DMS79 (cell line): ENCODE measurements at regions not wholly inside any gene's neighbourhood (a gene's known extent, or its start where the extent isn't known, plus 50 kb on each side); places are given as distances from the start of the nearest gene placed in this dataset.
A peak's percentile ranks its signal among the peaks of the same experiment; 100 is the strongest.

Source experiments
- DNase-seq: peaks from one replicate; lab custom pipeline; 2025; lab: John Stamatoyannopoulos, UW

DNA sequence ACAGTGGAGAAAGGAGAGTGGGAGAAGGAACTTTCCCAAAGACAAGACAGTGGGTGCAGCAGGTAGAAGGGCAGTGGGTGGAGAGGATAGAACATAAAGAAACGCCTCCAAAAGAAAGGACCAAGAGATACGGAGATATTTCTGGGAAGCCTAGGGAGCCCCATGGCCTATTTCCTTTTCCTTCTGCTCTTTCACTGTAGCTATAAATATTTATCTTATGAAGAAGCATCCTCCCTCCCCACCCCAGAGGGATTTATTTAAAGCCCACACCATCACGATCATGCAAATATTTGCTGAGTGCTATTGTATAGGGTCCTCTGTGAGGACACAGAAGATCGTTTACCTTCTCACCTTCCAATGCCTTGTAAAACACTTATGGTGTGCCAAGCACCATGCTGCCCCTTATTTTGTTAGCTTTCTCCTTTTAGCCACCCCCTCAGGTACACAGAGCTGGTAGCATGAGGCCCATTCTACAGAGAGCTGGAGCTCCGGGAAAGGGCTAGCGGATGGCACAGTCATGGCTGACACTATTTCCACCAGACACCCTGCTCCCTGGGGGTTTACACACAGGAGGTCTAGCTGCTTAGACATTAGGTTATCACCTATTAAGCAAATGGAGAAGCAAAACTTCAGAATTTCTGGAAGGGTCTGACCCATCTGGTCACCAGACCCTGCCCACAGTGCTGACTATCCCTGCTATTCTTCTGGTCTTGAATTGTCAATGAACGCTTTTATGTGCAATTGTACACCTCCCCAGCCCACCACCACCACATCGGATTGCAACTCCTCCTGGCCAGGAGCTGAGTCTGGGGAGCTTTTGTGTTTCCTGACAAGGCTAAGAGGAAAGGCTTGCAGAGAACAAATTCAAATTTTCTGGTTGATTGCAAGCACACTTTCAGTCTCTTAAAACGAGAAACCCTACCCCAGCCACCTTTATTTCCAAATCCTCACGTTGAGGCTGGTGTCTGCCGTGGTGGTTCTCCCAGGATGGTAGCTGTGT lies 91.8 kb upstream of the KLF7 start:
- peak; percentile 77 for DNase-seq

DNA sequence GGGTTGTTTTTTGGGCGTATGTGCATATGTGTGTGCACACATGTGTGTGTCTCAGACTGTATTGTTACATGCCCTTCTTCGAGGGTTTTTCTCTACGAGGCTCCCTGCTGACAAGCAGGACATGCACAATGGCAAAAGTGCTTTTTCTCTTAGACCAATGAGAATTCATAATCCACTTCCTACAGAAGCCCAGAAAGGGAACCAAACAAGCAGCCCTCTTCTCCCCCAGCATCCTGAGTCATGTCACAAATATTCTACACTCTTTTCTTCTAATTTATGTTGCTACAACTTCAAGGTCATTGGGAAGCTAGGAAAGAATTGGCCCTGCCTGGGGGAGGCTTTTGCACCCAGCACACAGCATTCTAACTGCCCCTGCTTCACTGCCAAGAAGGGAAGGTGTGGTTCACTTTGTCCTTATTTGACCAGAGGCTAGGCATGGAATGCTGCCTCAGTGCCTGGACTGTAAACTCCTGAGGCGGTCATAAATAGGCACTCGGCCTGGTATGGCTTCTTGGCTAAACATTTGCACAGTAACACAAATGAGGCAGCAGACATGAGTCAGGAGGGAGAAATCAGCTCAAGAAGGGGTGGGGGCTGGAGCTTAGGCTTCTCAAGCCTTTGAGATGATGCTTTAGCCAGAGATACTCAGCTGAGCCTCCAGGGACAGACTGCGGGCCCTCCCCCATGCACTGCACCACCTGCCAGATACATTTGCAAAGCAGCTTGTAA lies 92.7 kb upstream of the KLF7 start:
- DNase-seq = peak; percentile 94

DNA sequence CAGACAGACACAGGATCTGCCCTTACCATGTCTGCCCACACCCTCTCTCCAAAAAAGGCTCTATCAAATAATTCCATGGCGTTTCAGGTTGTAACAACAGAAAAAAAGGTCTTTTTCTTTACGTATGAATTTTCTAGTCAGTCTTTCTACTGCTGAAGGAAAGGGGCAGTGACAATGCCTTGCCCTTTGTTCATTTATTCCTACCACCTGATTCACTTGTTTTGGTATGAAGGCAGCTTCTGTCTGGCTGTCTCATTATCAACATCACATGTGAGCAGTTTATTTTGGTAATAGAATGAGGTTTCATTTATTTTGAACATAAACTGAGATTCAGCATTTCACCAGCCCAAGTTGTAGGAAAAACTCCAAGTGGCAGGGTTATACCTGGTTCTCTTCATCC lies 94.3 kb upstream of the KLF7 start:
- no peak for DNase-seq

DNA sequence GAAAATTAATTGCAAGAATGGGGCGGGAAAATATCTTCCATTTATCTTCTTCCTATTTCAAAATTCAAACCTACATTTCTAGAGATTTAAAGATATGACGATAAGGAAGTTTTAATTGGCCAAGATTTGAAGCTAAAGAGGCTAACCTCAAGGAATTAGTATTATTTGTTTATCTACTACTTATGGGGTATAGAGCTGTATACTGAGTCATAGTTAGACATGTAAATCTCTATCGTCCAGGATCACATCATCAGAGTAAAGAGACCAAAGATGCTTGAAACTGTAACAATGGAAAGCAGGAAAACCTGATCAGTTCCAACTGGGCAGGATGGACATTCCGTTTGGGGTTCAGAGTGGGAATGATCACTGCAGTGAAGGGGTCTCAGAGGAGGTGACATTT lies 95.2 kb upstream of the KLF7 start:
- no peak for DNase-seq

DNA sequence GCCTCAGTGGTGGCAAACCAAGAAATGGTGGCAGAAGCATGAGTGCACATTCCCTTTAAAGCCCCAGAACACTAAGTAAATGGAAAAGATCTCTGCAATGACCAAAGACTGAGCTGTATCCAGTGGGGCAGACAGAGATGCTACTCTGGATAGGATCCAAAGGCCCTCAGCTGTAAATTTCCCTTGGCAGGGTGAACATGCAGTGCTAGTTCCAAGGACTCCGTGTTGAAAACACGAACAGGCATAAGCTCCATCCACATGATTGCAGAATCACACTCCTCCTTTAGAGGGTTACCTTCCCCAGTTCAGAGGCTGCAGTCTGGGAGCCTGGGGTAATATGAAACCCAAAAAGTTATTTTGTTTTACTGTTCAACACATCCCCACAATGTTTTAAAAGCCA lies 98.6 kb upstream of the KLF7 start:
- DNase-seq = no peak

DNA sequence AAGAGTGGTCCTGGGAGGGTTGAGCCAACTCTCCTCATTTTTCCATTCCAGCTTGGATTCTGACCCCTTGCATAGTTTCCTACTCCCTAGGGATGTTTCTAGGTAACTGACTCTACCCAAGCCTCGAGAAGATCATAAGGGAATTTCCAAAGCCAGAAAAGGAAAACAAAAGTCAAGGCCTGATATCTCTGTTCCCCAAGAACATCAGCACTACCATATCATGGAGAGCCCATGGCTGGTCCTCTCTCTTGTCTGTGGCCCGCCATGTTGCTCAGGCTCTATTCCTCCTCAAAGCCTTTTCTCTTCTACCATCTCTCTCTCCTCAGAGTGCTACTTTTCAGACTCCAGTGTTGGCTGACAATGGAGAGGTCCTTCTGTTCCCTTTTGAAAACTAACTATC lies 99.6 kb upstream of the KLF7 start:
- no peak for DNase-seq

DNA sequence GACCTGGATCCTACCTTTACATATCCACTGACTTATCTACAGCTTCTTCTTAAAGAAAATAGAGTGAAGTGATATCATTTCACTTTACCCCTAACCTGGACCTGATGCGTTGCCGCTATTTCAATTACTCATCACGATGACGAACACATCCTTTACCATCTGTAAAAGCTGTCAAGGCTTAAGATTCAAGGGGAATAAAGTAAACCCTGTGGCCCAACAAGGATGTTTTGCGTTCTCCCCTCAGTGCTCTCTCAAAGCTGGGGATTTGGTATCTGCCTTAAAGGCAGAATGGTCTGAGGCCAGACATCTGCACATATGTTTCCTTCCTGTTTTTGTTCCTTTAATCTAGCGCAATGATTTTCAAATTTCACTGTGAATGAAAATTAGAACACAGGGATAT lies 100.1 kb upstream of the KLF7 start:
- no peak for DNase-seq

DNA sequence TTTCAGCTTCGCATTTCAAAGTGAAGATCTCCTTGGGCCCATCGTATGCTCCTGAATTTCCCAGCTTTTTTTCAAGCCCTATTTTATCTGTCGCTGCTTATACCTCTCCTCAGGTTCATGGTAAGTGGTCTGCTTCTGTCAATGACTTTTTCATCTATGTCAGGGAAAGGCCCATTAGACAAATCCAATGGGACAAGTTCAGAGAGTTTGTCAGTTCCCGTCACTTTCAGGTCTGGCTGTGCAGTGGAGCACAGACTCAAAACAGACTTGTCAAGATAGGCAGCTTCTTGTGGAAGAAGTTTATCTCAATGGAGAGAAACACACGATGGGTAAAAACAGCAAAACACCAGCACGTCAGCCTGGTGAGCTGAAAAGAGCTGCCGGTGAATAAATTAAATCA lies 100.9 kb upstream of the KLF7 start:
- no peak for DNase-seq

DNA sequence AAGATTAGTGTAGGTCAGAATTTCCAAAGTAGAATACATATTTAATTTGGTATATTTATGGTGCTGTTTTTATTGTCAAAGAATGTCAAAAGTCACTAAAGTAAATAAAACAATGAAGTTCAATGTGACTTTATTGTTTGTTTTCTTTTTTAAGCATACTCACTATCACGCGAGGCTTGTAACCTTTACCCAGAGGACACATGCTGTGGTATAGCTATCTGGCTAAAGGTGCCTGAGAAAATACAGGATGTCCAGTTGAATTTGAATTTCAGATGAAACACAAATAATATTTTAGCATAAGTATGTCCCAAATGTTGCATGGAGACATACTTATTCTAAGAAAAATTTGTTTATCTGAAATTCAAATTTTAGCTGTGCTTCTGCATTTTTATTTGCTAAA lies 103.3 kb upstream of the KLF7 start:
- DNase-seq = no peak

DNA sequence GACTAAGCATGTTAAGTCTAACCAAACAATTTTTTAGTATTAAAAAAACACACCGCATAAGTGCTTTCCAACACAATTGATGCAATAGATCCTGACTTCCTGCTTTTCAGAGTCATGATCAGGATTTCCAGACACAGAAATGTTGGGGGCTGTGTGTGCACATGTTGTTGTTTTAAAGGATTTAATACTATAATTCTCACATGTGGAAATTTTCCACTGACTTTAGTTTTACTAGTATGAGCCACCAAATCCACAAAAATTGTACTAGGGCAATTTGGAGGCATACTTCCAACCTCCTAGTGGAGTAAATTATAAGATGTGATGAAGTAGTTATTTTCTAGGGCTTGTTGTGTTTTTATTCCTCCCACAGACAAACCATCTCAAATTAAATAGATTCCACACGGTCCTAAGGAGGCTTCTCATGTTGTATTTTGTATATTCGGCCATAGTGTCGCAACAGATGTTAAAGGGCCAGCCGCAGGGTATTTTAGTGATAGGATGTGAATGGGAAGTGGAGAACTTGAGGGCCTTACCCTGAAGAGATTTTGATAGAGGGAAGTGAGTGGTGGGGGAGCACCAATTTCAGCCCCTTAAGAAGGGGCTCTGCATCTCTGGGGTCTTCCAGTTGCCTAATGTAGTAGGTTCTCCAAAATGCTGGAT lies 108.9 kb upstream of the KLF7 start:
- no peak for DNase-seq

DNA sequence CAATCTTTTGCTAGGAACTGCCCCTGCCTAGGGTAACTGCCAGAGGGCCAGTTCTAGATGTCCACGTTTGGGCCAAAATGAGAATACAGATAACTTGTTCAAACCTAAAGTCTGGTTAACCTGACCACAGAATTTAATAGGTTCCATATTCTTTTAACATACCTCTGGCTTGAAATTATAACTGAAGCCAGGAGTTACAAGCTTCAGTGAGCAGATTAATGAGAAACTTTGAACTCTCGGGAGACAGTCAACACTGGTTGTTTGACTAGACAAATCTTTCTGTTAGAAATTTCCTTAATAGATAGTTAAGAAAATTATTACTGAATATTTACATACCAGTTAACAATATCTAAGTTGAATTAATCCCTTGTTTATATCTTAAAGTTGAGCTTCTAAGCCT lies 110.0 kb upstream of the KLF7 start:
- DNase-seq = no peak

DNA sequence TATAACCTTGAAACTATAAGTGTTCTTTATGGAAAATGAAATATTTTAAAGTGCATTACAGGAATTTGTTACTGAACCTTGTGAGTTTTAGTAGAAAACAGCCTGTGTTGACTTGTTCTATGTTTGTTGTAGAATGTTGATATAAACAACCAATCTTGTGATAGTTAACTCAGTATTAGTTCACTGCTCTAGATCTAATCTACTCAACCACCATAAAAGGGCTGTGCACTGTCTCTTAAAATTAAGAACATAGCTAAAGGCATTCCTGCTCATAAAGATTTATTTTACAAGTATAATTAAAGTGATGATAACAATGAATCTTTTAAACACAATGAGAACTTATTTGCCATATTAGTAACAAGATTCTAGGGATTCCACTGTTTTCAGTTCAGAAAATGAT lies 110.5 kb upstream of the KLF7 start:
- DNase-seq = no peak

DNA sequence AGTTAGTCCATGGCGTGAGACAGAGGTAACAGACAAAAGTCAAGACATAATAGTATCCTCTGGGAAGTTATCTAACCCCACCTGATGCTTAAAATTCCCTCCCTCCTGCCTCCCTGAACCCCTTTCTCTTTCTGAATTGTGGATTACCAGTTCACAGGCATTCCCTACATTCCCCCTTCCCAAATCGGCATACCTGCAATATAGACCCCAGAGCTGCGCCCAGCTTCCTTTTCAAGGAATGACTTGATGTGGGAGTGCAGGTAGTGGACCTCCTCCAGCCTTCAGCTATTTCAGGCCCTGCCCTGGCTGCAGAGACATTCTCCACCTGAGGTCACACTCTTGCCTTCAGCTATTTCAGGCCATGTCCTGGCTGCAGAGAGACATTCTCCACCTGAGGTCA lies 111.1 kb upstream of the KLF7 start:
- no peak for DNase-seq

DNA sequence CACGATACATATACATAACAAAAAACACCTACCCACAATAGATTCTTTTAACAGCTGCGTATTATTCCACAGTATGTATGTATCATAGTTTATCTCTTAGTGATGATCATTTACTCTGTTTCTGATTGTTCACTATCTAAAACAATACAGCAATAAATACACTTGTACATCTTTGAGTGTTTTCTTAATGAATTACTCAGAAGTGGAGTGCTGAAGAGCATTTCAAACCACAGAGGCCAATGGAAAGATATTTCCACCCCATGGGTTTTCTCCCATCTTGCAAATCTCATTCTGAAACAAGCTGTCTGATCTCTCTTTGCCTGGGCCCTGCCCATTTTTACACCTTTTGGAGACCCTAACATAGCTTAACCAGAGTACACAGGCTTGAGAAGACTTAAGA lies 113.8 kb upstream of the KLF7 start:
- no peak for DNase-seq

DNA sequence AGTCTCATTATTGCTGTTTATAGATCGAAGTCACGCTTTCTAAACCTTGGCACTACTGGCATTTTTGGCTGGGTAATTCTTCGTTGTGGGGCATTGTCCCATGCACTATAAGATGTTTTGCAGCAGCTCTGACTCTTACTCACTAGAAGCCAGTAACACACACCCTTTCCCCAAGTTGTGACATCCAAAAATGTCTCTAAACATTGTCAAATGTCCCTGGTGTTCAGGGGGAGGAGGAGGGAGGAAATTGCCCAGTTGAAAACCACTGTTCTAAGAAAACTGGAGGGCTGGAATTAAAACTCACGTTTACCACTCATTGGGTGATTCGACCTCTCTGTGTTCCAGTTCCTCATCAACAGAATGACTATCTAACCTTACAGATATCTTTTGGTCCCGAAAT lies 115.7 kb upstream of the KLF7 start:
- no peak for DNase-seq

DNA sequence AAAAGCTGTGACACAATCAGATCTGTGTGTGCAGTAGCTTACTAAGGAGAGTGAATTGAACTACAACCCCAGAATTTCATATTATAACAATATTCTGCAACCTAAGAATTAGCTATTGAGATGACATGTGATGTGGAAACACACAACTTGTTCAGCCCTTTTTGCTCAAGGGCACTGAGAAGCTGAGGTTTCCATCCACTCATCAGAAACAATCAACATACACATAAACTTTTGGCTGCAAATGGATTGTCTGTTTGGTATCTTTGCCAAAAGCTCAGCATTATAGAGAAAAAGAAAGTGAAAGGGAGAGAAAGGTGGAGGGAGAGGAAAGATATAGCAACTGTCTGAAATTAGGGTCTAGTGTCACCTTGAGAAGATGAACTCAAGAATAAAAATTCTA lies 117.2 kb upstream of the KLF7 start:
- DNase-seq = no peak

DNA sequence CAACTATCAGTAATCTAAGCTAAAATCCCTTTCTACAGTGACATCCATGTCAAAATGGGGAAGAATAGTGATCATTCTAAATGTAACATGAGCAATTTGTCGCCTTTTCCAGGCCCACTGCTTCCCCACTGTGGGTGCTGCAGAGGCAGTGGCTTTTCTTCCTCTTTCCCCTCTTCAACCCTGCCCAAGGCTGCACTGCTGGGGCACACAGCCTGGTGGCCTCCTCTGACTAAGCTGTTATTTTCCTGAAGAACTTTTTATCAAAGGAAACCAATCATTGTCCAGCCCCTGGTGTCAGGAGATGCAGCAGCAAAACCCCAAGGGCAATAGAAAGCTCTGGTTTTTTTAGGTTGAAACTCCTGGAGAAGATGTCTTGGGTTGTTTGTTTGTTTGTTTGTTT lies 117.6 kb upstream of the KLF7 start:
- no peak for DNase-seq

DNA sequence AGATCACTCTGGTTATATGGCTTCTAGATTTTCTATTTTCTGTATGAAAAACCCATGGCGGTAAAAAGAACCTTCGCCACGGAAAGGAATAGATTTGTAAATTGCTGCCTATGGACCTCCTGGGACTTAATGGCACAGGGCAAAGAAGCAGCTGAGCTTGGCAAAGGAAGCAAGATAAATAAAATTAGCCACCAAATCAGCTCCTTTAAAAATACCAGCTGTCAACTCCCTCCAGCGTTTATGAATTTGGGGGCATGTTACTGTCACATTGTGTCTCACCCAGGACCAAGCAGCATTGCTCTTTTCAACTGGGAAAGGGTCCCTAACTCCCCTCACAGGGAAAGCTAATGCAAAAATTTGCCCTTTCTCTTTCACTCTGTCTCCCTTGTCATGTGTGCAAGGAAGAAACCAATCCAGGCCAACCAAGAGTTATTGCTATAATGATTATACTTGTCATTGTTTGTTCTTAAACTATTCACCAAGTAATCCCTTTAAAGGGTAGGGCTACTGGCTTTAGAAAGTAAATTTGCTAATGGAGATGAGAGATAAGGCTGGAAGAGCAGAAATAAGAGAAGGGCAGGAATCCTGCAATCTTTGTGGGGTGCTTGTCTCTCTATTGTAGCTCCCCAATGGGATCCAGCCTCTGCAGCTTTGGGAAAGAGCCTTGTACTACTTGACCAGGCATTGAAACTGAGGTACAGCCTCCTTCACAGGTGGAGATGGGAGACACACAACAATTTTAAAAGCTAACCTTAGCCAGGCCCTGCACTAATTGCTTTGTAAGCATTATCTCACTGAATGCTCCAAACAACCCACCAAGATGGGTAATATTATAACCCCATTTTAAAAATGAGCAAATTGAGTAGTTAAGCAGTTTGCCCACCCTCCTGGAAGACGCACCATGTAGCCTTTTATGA lies 119.1 kb upstream of the KLF7 start:
- DNase-seq = no peak

DNA sequence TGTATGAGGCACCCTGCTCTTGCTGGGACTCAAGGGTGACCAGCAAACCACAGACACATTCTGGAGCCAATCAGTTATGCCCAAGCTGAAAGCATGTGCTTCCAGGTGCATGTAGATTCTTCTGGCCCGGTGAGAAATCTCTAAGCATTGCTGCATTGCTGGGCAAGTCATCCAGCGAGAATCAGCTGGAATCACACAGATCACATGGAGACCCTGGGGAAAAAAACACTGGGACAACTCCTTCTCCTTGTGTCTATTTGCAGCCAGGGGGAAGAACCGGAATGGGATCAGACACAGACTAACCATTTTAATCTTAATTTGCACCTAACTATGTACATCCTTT lies 119.7 kb upstream of the KLF7 start:
- no peak for DNase-seq

DNA sequence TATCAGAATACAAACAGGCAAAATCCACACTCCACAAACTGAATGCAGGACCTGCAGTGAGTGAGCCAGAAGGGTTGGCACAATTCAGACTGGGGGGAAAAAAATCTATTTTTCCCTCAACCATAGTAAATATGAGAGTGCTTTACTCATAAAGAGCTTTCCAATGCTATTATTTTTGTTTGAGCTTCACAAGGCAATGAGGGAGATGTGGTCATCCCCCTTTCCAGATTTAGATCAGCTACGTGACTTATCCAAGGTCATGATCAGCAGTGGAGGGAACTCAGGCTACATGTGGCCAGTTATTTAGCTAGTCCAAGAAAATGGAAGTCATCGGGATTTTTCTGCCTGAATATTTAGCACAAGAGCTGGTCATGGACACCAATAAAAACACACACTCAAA lies 120.4 kb upstream of the KLF7 start:
- DNase-seq = no peak

DNA sequence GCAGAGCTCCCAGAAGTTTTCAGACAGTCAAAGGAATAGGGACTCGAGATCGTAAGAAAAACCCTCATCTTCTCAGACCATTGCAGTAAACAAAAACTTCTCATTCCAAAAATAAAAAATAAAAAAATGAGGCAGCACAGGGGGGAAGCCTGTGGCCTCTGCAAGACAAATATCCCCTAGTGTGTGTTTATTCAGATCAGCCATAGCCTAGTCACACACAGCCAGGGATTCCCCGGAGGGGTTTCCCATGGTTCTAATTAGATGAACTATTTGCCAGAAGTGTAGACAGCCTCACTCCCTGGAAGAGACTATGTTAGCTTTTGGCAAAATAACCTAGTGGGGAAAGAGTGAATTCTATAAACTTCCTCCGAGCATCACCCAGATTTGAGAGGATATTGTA lies 122.9 kb upstream of the KLF7 start:
- DNase-seq = no peak
